Panc1 (cell line): ENCODE measurements at regions not wholly inside any gene's neighbourhood (a gene's known extent, or its start where the extent isn't known, plus 50 kb on each side); places are given as distances from the start of the nearest gene placed in this dataset.
"Not testable (repeated sequence)": the region's sequence is repeated elsewhere in the genome, so short reads cannot be mapped to it uniquely, and the experiment has no call there.

Experiments
- ATAC-seq: fragments of 200-7000 bp; cut with Tn5 transposase; 2 replicates; pipeline ENCODE4 v1.9.1; 2020; ENCODE audit warnings: mild to moderate bottlenecking, moderate library complexity
- BruUV-seq: library from RNA; stranded (reverse); fragments of 400-500 nt; replicated peaks from 2 replicates; lab custom pipeline; 2021; lab: Mats Ljungman, UMichigan
- CTCF ChIA-PET: fragments of 300-600 bp; sonication (Branson Sonifier 250); formaldehyde crosslinking; loops from one replicate; lab custom pipeline; 2022; ENCODE audit warnings: antibody characterized with exemption; lab: Charles Lee
- POLR2A ChIA-PET: fragments of 300-600 bp; sonication (Branson Sonifier 250); formaldehyde crosslinking; loops from one replicate; lab custom pipeline; 2022; ENCODE audit warnings: antibody characterized with exemption; lab: Charles Lee
- DNase-seq: peaks from one replicate; pipeline ENCODE4 v3.0.0-alpha.2; 2010; ENCODE audit warnings: low read depth, low spot score
- H3K27ac ChIP-seq: 2 replicates; pipeline ENCODE4 v1.5.1; 2011; ENCODE audit warnings: mild to moderate bottlenecking, low read length, inconsistent platforms
- H3K27me3 ChIP-seq: fragments of 200-500 bp; sonication (Bioruptor generic); 2 replicates; pipeline ENCODE4 v1.6.0; 2014; ENCODE audit warnings: low read length, inconsistent platforms; ENCODE audit not compliant: control insufficient read depth, insufficient read depth
- H3K36me3 ChIP-seq: fragments of 200-500 bp; sonication (Bioruptor generic); 2 replicates; pipeline ENCODE4 v1.5.1; 2014; ENCODE audit warnings: inconsistent platforms, mild to moderate bottlenecking, low read length, moderate library complexity; ENCODE audit not compliant: control insufficient read depth, insufficient read depth
- H3K4me1 ChIP-seq: 2 replicates; pipeline ENCODE4 v1.5.1; 2011; ENCODE audit warnings: inconsistent platforms, mild to moderate bottlenecking, low read length, moderate library complexity; ENCODE audit not compliant: control insufficient read depth, insufficient read depth
- H3K4me3 ChIP-seq, 2 experiments: 2 replicates each; pipeline ENCODE4 v1.5.1; 2011 to 2012; ENCODE audit warnings: low read depth in 2 of 2, low read length in 2 of 2, mild to moderate bottlenecking in 2 of 2, inconsistent platforms in 1 of 2, moderate library complexity in 1 of 2
- H3K9me3 ChIP-seq: fragments of 200-500 bp; sonication (Bioruptor generic); 2 replicates; pipeline ENCODE4 v1.5.1; 2014; ENCODE audit warnings: low read depth, mild to moderate bottlenecking, inconsistent platforms, low read length, moderate library complexity; ENCODE audit not compliant: control insufficient read depth, insufficient read depth
- CTCF ChIP-seq: fragments of 450-650 bp; IDR thresholded peaks from 2 replicates; pipeline ENCODE4 v1.5.1; 2017; ENCODE audit warnings: mild to moderate bottlenecking
- POLR2AphosphoS5 ChIP-seq: IDR thresholded peaks from 2 replicates; pipeline ENCODE4 v1.6.1; 2012; ENCODE audit warnings: mild to moderate bottlenecking, low read depth, low read length, moderate library complexity
- SIN3A ChIP-seq: IDR thresholded peaks from 2 replicates; pipeline ENCODE4 v1.6.1; 2012; ENCODE audit warnings: low read depth, mild to moderate bottlenecking, low read length, moderate library complexity, borderline replicate concordance; ENCODE audit not compliant: insufficient read depth
- TCF7L2 ChIP-seq: IDR thresholded peaks from 2 replicates; pipeline ENCODE4 v1.6.1; 2011; ENCODE audit warnings: mild to moderate bottlenecking, low read depth, low read length, inconsistent platforms
- in situ Hi-C: cut with HindIII; loops from 2 replicates; pipeline ENCODE4 v1.10.0; 2016; ENCODE audit warnings: low sequenced_read_pairs, low pct_unique_long_range_greater_than_20kb
- intact Hi-C: fragments of 100-400 bp; cut with micrococcal nuclease; formaldehyde crosslinking; loops from one replicate; pipeline ENCODE4 v1.10.0; 2022; ENCODE audit not compliant: unreplicated experiment
- TF ChIP-seq, protein P1 (sequence below), 2 experiments: IDR thresholded peaks; 2 replicates each; pipeline ENCODE4 v1.6.1; 2011 to 2012; ENCODE audit warnings: low read depth in 2 of 2, control low read depth in 1 of 2, low read length in 1 of 2, mild to moderate bottlenecking in 1 of 2, moderate library complexity in 1 of 2; ENCODE audit not compliant: insufficient read depth in 1 of 2

- no peaks in the 10 kb centered on the region for H3K36me3 ChIP-seq
- DNase-seq, result no peak
- H3K27me3 ChIP-seq, result no peaks in the 10 kb centered on the region
- in situ Hi-C loops, result no loop called here
- no TSS peak for BruUV-seq
- H3K4me1 ChIP-seq, result no peaks in the 10 kb centered on the region
- intact Hi-C loops, result no loop called here
- no peak overlapping the region for H3K4me3 ChIP-seq
- POLR2A ChIA-PET, result no interaction called here
- TF ChIP-seq, protein P1, sequence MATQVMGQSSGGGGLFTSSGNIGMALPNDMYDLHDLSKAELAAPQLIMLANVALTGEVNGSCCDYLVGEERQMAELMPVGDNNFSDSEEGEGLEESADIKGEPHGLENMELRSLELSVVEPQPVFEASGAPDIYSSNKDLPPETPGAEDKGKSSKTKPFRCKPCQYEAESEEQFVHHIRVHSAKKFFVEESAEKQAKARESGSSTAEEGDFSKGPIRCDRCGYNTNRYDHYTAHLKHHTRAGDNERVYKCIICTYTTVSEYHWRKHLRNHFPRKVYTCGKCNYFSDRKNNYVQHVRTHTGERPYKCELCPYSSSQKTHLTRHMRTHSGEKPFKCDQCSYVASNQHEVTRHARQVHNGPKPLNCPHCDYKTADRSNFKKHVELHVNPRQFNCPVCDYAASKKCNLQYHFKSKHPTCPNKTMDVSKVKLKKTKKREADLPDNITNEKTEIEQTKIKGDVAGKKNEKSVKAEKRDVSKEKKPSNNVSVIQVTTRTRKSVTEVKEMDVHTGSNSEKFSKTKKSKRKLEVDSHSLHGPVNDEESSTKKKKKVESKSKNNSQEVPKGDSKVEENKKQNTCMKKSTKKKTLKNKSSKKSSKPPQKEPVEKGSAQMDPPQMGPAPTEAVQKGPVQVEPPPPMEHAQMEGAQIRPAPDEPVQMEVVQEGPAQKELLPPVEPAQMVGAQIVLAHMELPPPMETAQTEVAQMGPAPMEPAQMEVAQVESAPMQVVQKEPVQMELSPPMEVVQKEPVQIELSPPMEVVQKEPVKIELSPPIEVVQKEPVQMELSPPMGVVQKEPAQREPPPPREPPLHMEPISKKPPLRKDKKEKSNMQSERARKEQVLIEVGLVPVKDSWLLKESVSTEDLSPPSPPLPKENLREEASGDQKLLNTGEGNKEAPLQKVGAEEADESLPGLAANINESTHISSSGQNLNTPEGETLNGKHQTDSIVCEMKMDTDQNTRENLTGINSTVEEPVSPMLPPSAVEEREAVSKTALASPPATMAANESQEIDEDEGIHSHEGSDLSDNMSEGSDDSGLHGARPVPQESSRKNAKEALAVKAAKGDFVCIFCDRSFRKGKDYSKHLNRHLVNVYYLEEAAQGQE (IDR thresholded peaks at IDR 0.05; ENCODE audit: insufficient read depth in 1 of 2, low read depth in 2 of 2, low read length in 1 of 2), result no peak
- TF ChIP-seq TCF7L2 (no peak), SIN3A (no peak)
- H3K27ac ChIP-seq, result no peak overlapping the region
- CTCF ChIA-PET, result no interaction called here
- no peaks in the 10 kb centered on the region for H3K9me3 ChIP-seq
- no peak for ATAC-seq
Observed at GRCh38 chr1:102790997-102791396, 317.3 kb downstream of the COL11A1 start.

GRCh38 chr1:102789951-102790350 is 318.4 kb downstream of the COL11A1 start:
- H3K9me3 ChIP-seq, POLR2A ChIA-PET, intact Hi-C loops, CTCF ChIA-PET, in situ Hi-C loops, H3K27me3 ChIP-seq, H3K4me1 ChIP-seq, H3K4me3 ChIP-seq, H3K27ac ChIP-seq, H3K36me3 ChIP-seq, BruUV-seq, ATAC-seq, DNase-seq: not testable (repeated sequence)

GRCh38 chr1:102783487-102783886 is 324.8 kb downstream of the COL11A1 start:
- ChIA-PET CTCF (no interaction called here), POLR2A (no interaction called here)
- Histone ChIP-seq H3K4me3 (no peak overlapping the region), H3K4me1 (no peaks in the 10 kb centered on the region), H3K27me3 (no peaks in the 10 kb centered on the region), H3K36me3 (no peaks in the 10 kb centered on the region), H3K9me3 (no peaks in the 10 kb centered on the region), H3K27ac (no peak overlapping the region)
- TF ChIP-seq TCF7L2 (no peak), SIN3A (no peak), CTCF (no peak), POLR2AphosphoS5 (no peak)
- TF ChIP-seq, protein P1 (IDR thresholded peaks at IDR 0.05; ENCODE audit: insufficient read depth in 1 of 2, low read depth in 2 of 2, low read length in 1 of 2), result no peak
- in situ Hi-C loops (no loop called here), intact Hi-C loops (no loop called here)
- DNase-seq (no peak), ATAC-seq (no peak)
- BruUV-seq, result no TSS peak
